CD4-positive, alpha-beta T cell treated with Interleukin-6 for 4 hours (primary cell): ENCODE measurements at regions not wholly inside any gene's neighbourhood (a gene's known extent, or its start where the extent isn't known, plus 50 kb on each side); places are given as distances from the start of the nearest gene placed in this dataset.
"Not testable (repeated sequence)": the region's sequence is repeated elsewhere in the genome, so short reads cannot be mapped to it uniquely, and the experiment has no call there.

Source experiments
- DNase-seq: peaks from one replicate; pipeline ENCODE4 v3.0.0-alpha.2; 2020; ENCODE audit warnings: mixed read lengths

GRCh38 chr11:115985896-115986295, 481.7 kb upstream of the CADM1 start:
- no peak for DNase-seq

GRCh38 chr11:115984228-115984627, 480.0 kb upstream of the CADM1 start:
- DNase-seq: no peak

- no peak for DNase-seq
Observed at GRCh38 chr11:115982666-115983065, 478.5 kb upstream of the CADM1 start.

- DNase-seq: no peak
Observed at GRCh38 chr11:115981814-115982471, 477.7 kb upstream of the CADM1 start.

GRCh38 chr11:115981104-115981481, 476.9 kb upstream of the CADM1 start:
- DNase-seq: no peak

- no peak for DNase-seq
Observed at GRCh38 chr11:115980337-115981103, 476.3 kb upstream of the CADM1 start.

GRCh38 chr11:115974703-115975102, 470.5 kb upstream of the CADM1 start:
- DNase-seq: no peak

- DNase-seq: not testable (repeated sequence)
Observed at GRCh38 chr11:115967203-115967602, 463.0 kb upstream of the CADM1 start.

- DNase-seq: no peak
Observed at GRCh38 chr11:115965767-115966504, 461.7 kb upstream of the CADM1 start.

GRCh38 chr11:115964091-115964490, 459.9 kb upstream of the CADM1 start:
- no peak for DNase-seq

GRCh38 chr11:115963156-115963555, 458.9 kb upstream of the CADM1 start:
- no peak for DNase-seq

GRCh38 chr11:115961159-115962003, 457.2 kb upstream of the CADM1 start:
- no peak for DNase-seq

GRCh38 chr11:115959081-115959486, 454.9 kb upstream of the CADM1 start:
- no peak for DNase-seq

- DNase-seq: no peak
Observed at GRCh38 chr11:115958089-115959000, 454.1 kb upstream of the CADM1 start.

GRCh38 chr11:115955803-115956202, 451.6 kb upstream of the CADM1 start:
- DNase-seq: no peak

- DNase-seq: no peak
Observed at GRCh38 chr11:115950660-115951059, 446.4 kb upstream of the CADM1 start.

- no peak for DNase-seq
Observed at GRCh38 chr11:115944596-115944995, 440.4 kb upstream of the CADM1 start.

GRCh38 chr11:115942011-115942410, 437.8 kb upstream of the CADM1 start:
- DNase-seq: no peak

- no peak for DNase-seq
Observed at GRCh38 chr11:115941481-115941993, 437.3 kb upstream of the CADM1 start.

- no peak for DNase-seq
Observed at GRCh38 chr11:115941044-115941443, 436.8 kb upstream of the CADM1 start.

- DNase-seq: no peak
Observed at GRCh38 chr11:115939731-115940421, 435.7 kb upstream of the CADM1 start.
